Thyroid gland (tissue), 4 donors: ENCODE measurements at regions not wholly inside any gene's neighbourhood (a gene's known extent, or its start where the extent isn't known, plus 50 kb on each side); places are given as distances from the start of the nearest gene placed in this dataset.

Source experiments
- DNase-seq, 2 donors: peaks; one replicate each; pipeline ENCODE4 v3.0.0-alpha.2; 2019
- H3K27ac ChIP-seq, 3 donors: fragments of 200-600 bp; sonication (generic); 1 replicate in 2 of 3; 2 replicates in 1 of 3; pipeline ENCODE4 v1.5.1; 2016 to 2019; ENCODE audit warnings: mild to moderate bottlenecking in 1 of 3, moderate library complexity in 1 of 3
- H3K27me3 ChIP-seq: fragments of 200-600 bp; sonication (generic); one replicate; pipeline ENCODE4 v1.5.1; 2019
- H3K36me3 ChIP-seq, 2 donors: fragments of 200-600 bp; sonication (generic); one replicate each; pipeline ENCODE4 v1.5.1; 2016 to 2019
- H3K4me1 ChIP-seq, 2 donors: fragments of 200-600 bp; sonication (generic); one replicate each; pipeline ENCODE4 v1.5.1; 2017 to 2019
- H3K4me3 ChIP-seq, 3 donors: fragments of 200-600 bp; sonication (generic); replicated peaks in 1 of 3; 1 replicate in 2 of 3; 2 replicates in 1 of 3; pipeline ENCODE4 v1.5.1; 2016; ENCODE audit warnings: mild to moderate bottlenecking in 1 of 3
- H3K9me3 ChIP-seq: fragments of 200-600 bp; sonication (generic); one replicate; pipeline ENCODE4 v1.5.1; 2017
- CTCF ChIP-seq, 6 experiments: fragments of 200-600 bp in 3 of 6; fragments of 450-650 bp in 3 of 6; sonication (generic) in 3 of 6; IDR thresholded peaks; one replicate each; pipeline ENCODE4 v1.5.1; 2016 to 2019; ENCODE audit warnings: antibody characterized with exemption in 6 of 6, mild to moderate bottlenecking in 2 of 6, inconsistent platforms in 1 of 6, moderate library complexity in 1 of 6
- POLR2A ChIP-seq, 2 donors: fragments of 450-650 bp; IDR thresholded peaks; one replicate each; pipeline ENCODE4 v1.6.1; 2017; ENCODE audit warnings: antibody characterized with exemption in 2 of 2, mild to moderate bottlenecking in 2 of 2, moderate library complexity in 1 of 2
- WGBS, 2 donors: methylation state at CpG; one replicate each; pipeline ENCODE4 v1.1.5; 2017; 5-methylcytosine and 5-hydroxymethylcytosine counted together
- intact Hi-C: fragments of 100-400 bp; cut with DNase I; formaldehyde crosslinking; loops from one replicate; pipeline ENCODE4 v1.15.1; 2023

- Histone ChIP-seq H3K27me3 (no peaks in the 10 kb centered on the region), H3K4me3 (no peak overlapping the region), H3K9me3 (no peaks in the 10 kb centered on the region), H3K36me3 (no peaks in the 10 kb centered on the region), H3K4me1 (no peaks in the 10 kb centered on the region), H3K27ac (no peak overlapping the region)
- DNase-seq, result no peak
- 87 to 90% methylated on average over 3 to 5 of the region's 5 CpGs for WGBS, 2 donors
- TF ChIP-seq CTCF (IDR thresholded peaks at IDR 0.05), result no peak
- no peak for TF ChIP-seq POLR2A (IDR thresholded peaks at IDR 0.05)
- intact Hi-C loops, result no loop called here
These were observed 289.7 kb upstream of the IRX4 start for GRCh38 chr5:2172471-2172870.

GRCh38 chr5:2170761-2171160 is 288.0 kb upstream of the IRX4 start:
- Histone ChIP-seq H3K4me3 (no peak overlapping the region), H3K27me3 (no peaks in the 10 kb centered on the region), H3K9me3 (no peaks in the 10 kb centered on the region), H3K36me3 (no peaks in the 10 kb centered on the region), H3K4me1 (no peaks in the 10 kb centered on the region), H3K27ac (no peak overlapping the region)
- TF ChIP-seq CTCF (IDR thresholded peaks at IDR 0.05) (no peak), POLR2A (IDR thresholded peaks at IDR 0.05) (no peak)
- 46 to 50% methylated on average over 7 of the region's 7 CpGs for WGBS, 2 donors
- intact Hi-C loops, result no loop called here
- DNase-seq, result no peak

- WGBS, 2 donors, result 56 to 66% methylated on average over 30 to 42 of the region's 47 CpGs
- DNase-seq, result peak; percentile 51 to 58
These were observed 287.4 kb upstream of the IRX4 start for GRCh38 chr5:2169850-2170760.

GRCh38 chr5:2169430-2169808 is 286.7 kb upstream of the IRX4 start:
- Histone ChIP-seq H3K9me3 (no peaks in the 10 kb centered on the region), H3K4me3 (no peak overlapping the region), H3K36me3 (no peaks in the 10 kb centered on the region), H3K27ac (no peak overlapping the region), H3K4me1 (no peaks in the 10 kb centered on the region), H3K27me3 (no peaks in the 10 kb centered on the region)
- WGBS, 2 donors, result 75 to 90% methylated on average over 10 of the region's 10 CpGs
- TF ChIP-seq POLR2A (IDR thresholded peaks at IDR 0.05) (no peak), CTCF (IDR thresholded peaks at IDR 0.05) (no peak)
- no peak for DNase-seq
- intact Hi-C loops, result no loop called here

More at GRCh38 chr5:2169850-2170760, 287.4 kb upstream of the IRX4 start:
- H3K4me1 ChIP-seq, result no peaks in the 10 kb centered on the region
- no peaks in the 10 kb centered on the region for H3K36me3 ChIP-seq
- intact Hi-C loops, result no loop called here
- H3K9me3 ChIP-seq, result no peaks in the 10 kb centered on the region
- no peak for TF ChIP-seq CTCF (IDR thresholded peaks at IDR 0.05)
- TF ChIP-seq POLR2A (IDR thresholded peaks at IDR 0.05), result no peak
- H3K27me3 ChIP-seq, result no peaks in the 10 kb centered on the region
- no peak overlapping the region for H3K27ac ChIP-seq
- H3K4me3 ChIP-seq, result no peak overlapping the region
